NCI-H1694 treated with DMSO at 0.1 percent for 48 hours (cell line): ENCODE measurements at regions not wholly inside any gene's neighbourhood (a gene's known extent, or its start where the extent isn't known, plus 50 kb on each side); places are given as distances from the start of the nearest gene placed in this dataset.

ENCODE experiments used
- DNase-seq: peaks from one replicate; lab custom pipeline; 2025; lab: John Stamatoyannopoulos, UW

GRCh38 chr20:11585752-11586352, 331.8 kb upstream of the BTBD3 start:
- DNase-seq: peak; percentile 4

GRCh38 chr20:11588875-11589274, 328.8 kb upstream of the BTBD3 start:
- no peak for DNase-seq

GRCh38 chr20:11591965-11592364, 325.7 kb upstream of the BTBD3 start:
- no peak for DNase-seq

GRCh38 chr20:11604339-11604738, 313.4 kb upstream of the BTBD3 start:
- no peak for DNase-seq

DNA sequence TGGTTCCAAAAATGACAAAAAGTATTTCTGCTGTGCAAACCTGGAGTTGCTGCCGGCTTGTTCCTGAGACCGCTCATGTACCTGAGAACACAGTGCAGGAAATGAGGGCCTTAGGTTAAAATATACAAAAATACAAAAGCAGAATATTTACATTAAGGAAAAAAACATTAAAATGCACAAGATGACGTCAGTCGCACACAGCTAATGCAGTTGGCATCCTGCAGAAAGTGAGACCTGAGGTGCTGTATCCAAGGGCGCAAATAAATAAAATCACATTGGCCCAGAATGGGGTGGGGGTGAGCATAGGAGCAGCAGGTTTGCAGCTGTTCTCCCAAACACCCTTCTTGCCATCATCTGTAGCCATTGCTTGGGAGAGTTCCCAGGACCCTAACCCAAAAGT, 310.6 kb upstream of the BTBD3 start:
- DNase-seq: no peak

DNA sequence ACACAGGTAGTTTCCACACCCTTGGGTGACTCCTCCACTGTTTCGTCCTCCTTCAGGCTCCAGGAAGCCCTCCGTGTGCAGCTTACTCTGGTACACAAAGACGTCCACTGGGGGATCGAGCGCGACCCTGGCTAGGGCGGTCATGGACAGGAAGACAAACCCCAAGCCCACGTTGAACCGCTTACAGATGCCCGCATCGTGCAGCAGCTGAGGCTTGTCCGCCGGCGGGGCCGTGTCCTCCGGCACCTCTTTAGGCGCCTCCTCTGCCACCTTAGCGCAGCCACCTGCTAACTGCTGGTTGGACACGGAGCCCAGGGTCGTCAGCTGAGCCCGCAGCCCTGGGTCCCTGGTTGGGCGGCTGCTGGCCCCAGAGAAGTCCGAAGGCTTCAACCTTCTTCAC, 309.0 kb upstream of the BTBD3 start:
- DNase-seq: no peak

DNA sequence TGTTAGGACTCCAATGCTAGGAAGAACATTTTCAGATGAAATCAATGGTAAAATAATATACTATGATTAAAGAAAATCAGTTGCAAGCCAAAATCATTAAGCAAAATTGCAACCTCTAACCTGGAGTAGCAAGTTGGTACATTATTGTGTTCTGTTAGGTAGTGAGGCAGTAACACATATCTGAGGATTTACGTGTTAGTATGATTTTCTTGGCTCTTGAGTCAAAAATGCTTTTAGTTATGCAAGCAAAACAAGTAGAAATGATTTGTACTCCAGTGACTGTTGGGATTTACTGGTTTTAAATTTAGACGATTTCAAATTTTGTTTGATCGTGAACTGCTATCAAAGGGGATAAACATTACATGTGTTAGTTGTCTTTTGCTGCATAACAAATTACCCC, 293.0 kb upstream of the BTBD3 start:
- no peak for DNase-seq

DNA sequence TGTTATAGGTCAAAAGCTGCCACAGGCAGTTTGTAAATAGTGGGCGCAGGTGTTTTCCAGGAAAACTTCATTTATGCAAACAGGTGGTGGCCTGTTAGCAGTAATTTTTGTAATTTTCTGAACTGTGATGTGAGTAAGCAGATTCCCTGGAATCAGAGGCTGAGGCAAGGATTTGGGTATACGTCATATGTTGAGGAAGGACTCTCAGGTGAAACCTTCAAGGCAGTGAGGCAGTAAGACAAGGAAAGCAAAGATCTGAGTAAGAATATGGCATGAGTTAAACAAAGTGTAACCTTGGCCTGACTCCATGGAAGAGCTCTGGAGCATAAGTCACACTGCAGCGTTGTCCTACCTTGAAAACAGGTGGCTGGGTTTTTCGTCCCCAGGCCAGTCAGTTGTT, 291.1 kb upstream of the BTBD3 start:
- DNase-seq: no peak

DNA sequence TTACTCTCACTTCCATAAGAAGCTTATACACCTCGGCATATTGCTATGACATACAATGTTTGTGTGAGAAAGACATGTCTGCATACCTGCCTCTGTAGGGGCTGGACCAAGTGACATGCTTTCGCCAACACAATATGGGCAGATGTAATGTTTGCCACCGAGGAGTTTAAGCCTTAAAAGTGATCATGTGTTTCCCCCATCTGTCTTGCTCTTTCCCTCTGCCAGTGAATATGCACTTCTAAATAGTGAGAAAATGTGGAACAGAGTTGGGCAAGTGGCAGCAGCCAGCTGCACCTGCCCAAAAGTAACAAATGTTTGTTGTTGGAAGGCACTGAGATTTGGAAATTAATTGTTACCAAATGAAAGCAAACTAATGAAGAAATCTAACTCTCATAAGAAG, 274.8 kb upstream of the BTBD3 start:
- peak; percentile 20 for DNase-seq

DNA sequence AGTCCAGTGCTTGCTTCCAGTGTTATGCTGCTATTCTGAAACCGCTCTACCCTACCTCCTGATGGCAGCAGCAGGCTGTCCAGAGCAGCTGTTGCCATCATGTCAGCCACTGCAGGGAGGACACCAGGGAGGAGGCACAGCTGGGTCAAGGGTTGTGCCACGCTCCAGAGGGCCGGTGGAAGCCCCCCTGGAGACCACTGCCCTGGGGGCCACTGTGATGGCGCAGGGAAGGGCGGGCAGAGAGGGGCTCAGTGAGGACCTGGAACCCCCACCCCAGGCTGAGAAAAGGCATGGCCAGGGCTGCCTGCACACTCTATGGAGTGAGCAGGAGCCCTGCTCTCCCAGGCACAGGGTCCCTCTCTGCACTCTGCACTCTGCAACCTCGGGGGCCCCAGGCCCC, 271.3 kb upstream of the BTBD3 start:
- DNase-seq: no peak

GRCh38 chr20:11650566-11650965, 267.1 kb upstream of the BTBD3 start:
- no peak for DNase-seq

- no peak for DNase-seq
Observed at GRCh38 chr20:11651138-11651537, 266.6 kb upstream of the BTBD3 start.

GRCh38 chr20:11651647-11652046, 266.0 kb upstream of the BTBD3 start:
- DNase-seq: no peak

GRCh38 chr20:11652128-11652527, 265.6 kb upstream of the BTBD3 start:
- no peak for DNase-seq

- no peak for DNase-seq
Observed at GRCh38 chr20:11654766-11655165, 262.9 kb upstream of the BTBD3 start.

GRCh38 chr20:11660673-11661072, 257.0 kb upstream of the BTBD3 start:
- DNase-seq: no peak

DNA sequence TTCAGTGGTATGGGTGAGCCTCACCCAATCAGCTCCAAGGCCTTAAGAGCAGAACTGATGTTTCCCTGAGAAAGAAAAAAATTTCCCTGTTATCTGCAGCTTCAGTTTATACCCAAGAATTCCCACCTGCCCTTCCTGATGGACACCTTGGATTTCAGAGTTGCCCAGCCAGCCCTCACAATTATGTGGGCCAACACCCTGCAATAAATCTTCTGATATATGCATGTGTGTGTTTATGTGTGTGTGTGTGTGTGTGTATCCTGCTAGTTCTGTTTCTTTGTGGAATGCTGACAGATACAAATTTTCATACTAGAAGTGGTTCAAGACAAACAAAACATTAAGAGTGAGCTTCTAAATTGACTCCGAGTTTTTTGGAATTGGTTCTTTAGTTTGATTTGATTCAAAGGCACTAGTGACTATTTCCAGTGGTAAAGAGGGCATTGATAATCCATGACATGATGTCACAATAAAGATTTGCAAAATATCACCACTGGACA, 246.6 kb upstream of the BTBD3 start:
- DNase-seq: no peak

GRCh38 chr20:11672959-11673358, 244.7 kb upstream of the BTBD3 start:
- no peak for DNase-seq

GRCh38 chr20:11675920-11676629, 241.6 kb upstream of the BTBD3 start:
- DNase-seq: no peak

DNA sequence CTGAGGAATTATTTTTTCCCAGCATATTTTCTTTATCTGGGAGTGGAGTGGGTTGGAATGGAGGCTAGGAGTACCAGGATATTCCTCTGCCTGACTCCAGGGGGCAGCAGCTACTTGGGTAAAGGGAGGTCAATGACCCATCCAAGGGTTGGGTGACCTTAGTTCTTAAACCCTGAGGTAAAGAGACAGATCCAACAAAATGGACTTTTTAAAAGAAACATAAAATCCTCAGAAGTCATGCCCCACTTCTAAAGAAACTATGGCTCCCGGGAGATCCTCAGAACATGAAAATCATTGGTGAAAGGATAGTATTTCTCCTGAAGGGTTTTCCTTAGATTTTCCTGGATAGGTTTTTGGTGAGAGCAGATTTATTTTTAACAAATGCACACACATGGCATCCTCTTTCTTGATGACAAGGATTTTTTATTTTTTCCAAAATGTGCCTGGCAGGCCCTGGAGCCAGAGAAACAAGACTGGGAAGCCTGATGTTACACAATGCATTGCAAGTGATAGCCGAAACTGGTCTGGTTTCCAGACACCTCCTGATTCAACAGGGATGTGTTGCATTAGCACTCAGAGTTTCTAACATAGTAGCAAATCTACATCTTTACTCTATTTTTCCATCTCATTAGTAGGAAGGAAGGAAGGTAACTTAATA, 240.9 kb upstream of the BTBD3 start:
- DNase-seq: peak; percentile 3

DNA sequence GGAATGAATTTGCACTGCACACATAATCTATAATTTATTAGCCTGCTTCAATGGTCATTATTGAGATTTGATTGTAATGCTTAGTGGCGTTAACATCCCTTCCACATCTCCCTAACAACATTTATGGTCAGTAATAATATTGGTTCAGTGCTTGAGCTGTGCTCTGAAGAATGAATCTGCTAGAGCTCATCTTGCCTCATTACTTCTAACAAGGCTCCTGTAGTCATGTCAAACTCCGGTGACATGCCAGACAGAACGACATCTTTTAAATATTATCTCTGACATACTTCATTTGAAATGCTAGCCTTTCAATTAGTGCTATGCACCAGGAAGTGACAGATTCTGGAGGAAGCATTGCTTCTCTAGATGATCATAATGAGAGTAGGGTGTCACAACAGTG, 240.3 kb upstream of the BTBD3 start:
- no peak for DNase-seq

GRCh38 chr20:11677836-11678235, 239.9 kb upstream of the BTBD3 start:
- no peak for DNase-seq

- DNase-seq: no peak
Observed at GRCh38 chr20:11682285-11682684, 235.4 kb upstream of the BTBD3 start.
